ENCODE measurements at regions not wholly inside any gene's neighbourhood (a gene's known extent, or its start where the extent isn't known, plus 50 kb on each side); places are given as distances from the start of the nearest gene placed in this dataset.
"Not testable (repeated sequence)": the region's sequence is repeated elsewhere in the genome, so short reads cannot be mapped to it uniquely, and the experiment has no call there.

DNA sequence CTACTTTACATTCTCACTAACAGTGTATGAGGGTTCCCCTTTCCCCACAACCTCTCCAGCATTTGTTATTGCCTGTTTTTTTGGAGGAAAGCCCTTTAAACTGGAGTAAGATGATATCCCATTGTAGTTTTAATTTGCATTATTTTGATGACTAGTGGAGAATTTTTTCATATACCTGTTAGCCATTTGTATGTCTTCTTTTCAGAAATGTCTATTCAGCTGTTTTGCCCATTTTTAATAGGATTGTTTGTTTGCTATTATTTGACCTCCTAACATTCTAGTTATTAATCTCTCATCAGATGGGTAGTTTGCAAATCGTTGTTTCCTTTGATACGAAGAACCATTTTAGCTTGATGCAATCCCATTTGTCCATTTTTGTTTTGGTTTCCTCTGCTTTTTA is 165.0 kb downstream of the GLUL start:
- H3K36me3 ChIP-seq (ENCODE audit: control insufficient read depth in 4 of 4, insufficient read depth in 4 of 4, low read length in 4 of 4) = no peaks in the 10 kb centered on the region
- H3K27ac ChIP-seq (ENCODE audit: low read depth in 1 of 2, low read length in 1 of 2) = no peak overlapping the region
- H3K9me3 ChIP-seq (ENCODE audit: control insufficient read depth in 4 of 4, insufficient read depth in 3 of 4, low read length in 3 of 4) = no peaks in the 10 kb centered on the region
- TF ChIP-seq, protein P1, sequence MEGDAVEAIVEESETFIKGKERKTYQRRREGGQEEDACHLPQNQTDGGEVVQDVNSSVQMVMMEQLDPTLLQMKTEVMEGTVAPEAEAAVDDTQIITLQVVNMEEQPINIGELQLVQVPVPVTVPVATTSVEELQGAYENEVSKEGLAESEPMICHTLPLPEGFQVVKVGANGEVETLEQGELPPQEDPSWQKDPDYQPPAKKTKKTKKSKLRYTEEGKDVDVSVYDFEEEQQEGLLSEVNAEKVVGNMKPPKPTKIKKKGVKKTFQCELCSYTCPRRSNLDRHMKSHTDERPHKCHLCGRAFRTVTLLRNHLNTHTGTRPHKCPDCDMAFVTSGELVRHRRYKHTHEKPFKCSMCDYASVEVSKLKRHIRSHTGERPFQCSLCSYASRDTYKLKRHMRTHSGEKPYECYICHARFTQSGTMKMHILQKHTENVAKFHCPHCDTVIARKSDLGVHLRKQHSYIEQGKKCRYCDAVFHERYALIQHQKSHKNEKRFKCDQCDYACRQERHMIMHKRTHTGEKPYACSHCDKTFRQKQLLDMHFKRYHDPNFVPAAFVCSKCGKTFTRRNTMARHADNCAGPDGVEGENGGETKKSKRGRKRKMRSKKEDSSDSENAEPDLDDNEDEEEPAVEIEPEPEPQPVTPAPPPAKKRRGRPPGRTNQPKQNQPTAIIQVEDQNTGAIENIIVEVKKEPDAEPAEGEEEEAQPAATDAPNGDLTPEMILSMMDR (IDR thresholded peaks at IDR 0.05; ENCODE audit: control extremely low read depth, extremely low read depth) = no peak
- ATAC-seq (ENCODE audit: insufficient read depth, low FRiP score) = no peak
- H3K27me3 ChIP-seq (ENCODE audit: control insufficient read depth in 3 of 3, insufficient read depth in 3 of 3, low read length in 2 of 3) = no peaks in the 10 kb centered on the region
- no peak overlapping the region for H3K9ac ChIP-seq (ENCODE audit: insufficient read depth in 1 of 2, low read length in 2 of 2)
- H3K4me1 ChIP-seq (ENCODE audit: control insufficient read depth in 5 of 5, insufficient read depth in 5 of 5, low read length in 5 of 5) = peaks cover 0 to 14% (median 0%) of the 10 kb centered on the region in 5 donors
- 85 to 93% methylated on average over 2 of the region's 2 CpGs for WGBS, 2 donors
- DNase-seq = no peak
- H3K4me3 ChIP-seq = no peak overlapping the region

DNA sequence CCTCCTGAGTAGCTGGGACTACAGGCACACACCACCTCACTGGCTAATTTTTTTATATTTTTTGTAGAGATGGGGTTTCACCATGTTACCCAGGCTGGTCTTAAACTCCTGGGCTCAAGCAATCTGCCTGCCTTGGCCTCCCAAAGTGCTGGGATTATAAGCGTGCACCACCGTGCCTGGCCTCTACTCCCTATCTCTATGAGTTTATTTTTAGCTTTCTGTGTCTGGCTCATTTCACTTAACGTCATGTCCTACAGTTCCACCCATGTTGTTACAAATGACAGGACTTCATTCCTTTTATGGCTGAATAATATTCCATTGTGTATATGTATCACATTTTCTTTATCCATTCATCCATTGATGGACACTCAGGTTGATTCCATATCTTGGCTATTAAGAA is 164.2 kb upstream of the ZNF648 start:
- not testable (repeated sequence) for ATAC-seq (ENCODE audit: insufficient read depth, low FRiP score)
- peaks cover 0 to 14% (median 0%) of the 10 kb centered on the region in 5 donors for H3K4me1 ChIP-seq (ENCODE audit: control insufficient read depth in 5 of 5, insufficient read depth in 5 of 5, low read length in 5 of 5)

DNA sequence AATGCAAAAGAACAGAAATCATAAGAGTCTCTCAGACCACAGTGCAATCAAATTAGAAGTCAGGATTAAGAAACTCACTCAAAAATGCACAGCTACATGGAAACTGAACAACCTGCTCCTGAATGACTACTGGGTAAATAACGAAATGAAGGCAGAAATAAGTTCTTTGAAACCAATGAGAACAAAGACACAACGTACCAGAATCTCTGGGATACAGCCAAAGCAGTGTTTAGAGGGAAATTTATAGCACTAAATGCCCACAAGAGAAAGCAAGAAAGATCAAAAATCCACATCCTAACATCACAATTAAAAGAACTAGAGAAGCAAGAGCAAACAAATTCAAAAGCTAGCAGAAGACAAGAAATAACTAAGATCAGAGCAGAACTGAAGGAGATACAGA is 160.5 kb upstream of the ZNF648 start:
- H3K4me3 ChIP-seq; H3K4me1 ChIP-seq (ENCODE audit: control insufficient read depth in 5 of 5, insufficient read depth in 5 of 5, low read length in 5 of 5); H3K27me3 ChIP-seq (ENCODE audit: control insufficient read depth in 3 of 3, insufficient read depth in 3 of 3, low read length in 2 of 3); ATAC-seq (ENCODE audit: insufficient read depth, low FRiP score); H3K9me3 ChIP-seq (ENCODE audit: control insufficient read depth in 4 of 4, insufficient read depth in 3 of 4, low read length in 3 of 4); DNase-seq; H3K27ac ChIP-seq (ENCODE audit: low read depth in 1 of 2, low read length in 1 of 2); H3K9ac ChIP-seq (ENCODE audit: insufficient read depth in 1 of 2, low read length in 2 of 2); H3K36me3 ChIP-seq (ENCODE audit: control insufficient read depth in 4 of 4, insufficient read depth in 4 of 4, low read length in 4 of 4): not testable (repeated sequence)
- 79 to 81% methylated on average over 2 of the region's 2 CpGs for WGBS, 2 donors

More for the DNA sequence above, 164.2 kb upstream of the ZNF648 start:
- DNase-seq; H3K36me3 ChIP-seq (ENCODE audit: control insufficient read depth in 4 of 4, insufficient read depth in 4 of 4, low read length in 4 of 4); H3K27ac ChIP-seq (ENCODE audit: low read depth in 1 of 2, low read length in 1 of 2); H3K4me3 ChIP-seq; H3K9ac ChIP-seq (ENCODE audit: insufficient read depth in 1 of 2, low read length in 2 of 2); H3K9me3 ChIP-seq (ENCODE audit: control insufficient read depth in 4 of 4, insufficient read depth in 3 of 4, low read length in 3 of 4); H3K27me3 ChIP-seq (ENCODE audit: control insufficient read depth in 3 of 3, insufficient read depth in 3 of 3, low read length in 2 of 3): not testable (repeated sequence)
- 83 to 89% methylated on average over 3 of the region's 3 CpGs for WGBS, 2 donors

DNA sequence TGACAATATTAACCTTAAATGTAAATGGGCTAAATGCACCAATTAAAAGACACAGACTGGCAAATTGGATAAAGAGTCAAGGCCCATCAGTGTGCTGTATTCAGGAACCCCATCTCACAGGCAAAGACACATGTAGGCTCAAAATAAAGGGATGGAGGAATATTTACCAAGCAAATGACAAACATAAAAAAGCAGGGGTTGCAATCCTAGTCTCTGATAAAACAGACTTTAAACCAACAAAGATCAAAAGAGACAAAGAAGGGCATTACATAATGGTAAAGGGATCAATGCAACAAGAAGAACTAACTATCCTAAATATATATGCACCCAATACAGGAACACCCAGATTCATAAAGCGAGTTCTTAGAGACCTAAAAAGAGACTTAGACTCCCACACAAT is 159.9 kb upstream of the ZNF648 start:
- not testable (repeated sequence) for H3K9me3 ChIP-seq (ENCODE audit: control insufficient read depth in 4 of 4, insufficient read depth in 3 of 4, low read length in 3 of 4); H3K36me3 ChIP-seq (ENCODE audit: control insufficient read depth in 4 of 4, insufficient read depth in 4 of 4, low read length in 4 of 4); DNase-seq; H3K27me3 ChIP-seq (ENCODE audit: control insufficient read depth in 3 of 3, insufficient read depth in 3 of 3, low read length in 2 of 3); H3K27ac ChIP-seq (ENCODE audit: low read depth in 1 of 2, low read length in 1 of 2); H3K4me3 ChIP-seq; H3K4me1 ChIP-seq (ENCODE audit: control insufficient read depth in 5 of 5, insufficient read depth in 5 of 5, low read length in 5 of 5); H3K9ac ChIP-seq (ENCODE audit: insufficient read depth in 1 of 2, low read length in 2 of 2); ATAC-seq (ENCODE audit: insufficient read depth, low FRiP score)
- 89 to 95% methylated on average over 1 of the region's 1 CpG for WGBS, 2 donors

DNA sequence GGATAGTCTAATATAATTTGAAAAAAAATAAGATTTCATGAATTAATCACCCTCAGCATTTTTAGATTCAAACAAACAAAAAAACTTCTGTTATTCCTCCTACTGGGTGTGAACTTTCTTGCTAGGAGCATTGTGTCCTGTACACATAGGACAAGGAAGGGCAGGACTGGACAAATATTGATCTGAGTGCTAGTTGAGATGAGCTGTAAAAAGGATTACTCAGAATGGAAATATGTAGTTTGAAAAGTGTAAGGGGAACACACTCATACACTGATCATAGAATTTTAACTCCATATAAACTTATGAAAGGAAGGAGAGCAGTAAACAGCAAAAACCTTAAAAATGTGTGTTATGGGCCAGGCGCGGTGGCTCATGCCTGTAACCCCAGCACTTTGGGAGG is 156.5 kb upstream of the ZNF648 start:
- ATAC-seq (ENCODE audit: insufficient read depth, low FRiP score) = no peak
- Histone ChIP-seq H3K27me3 (ENCODE audit: control insufficient read depth in 3 of 3, insufficient read depth in 3 of 3, low read length in 2 of 3) (no peaks in the 10 kb centered on the region), H3K4me3 (no peak overlapping the region), H3K27ac (ENCODE audit: low read depth in 1 of 2, low read length in 1 of 2) (no peak overlapping the region), H3K9me3 (ENCODE audit: control insufficient read depth in 4 of 4, insufficient read depth in 3 of 4, low read length in 3 of 4) (no peaks in the 10 kb centered on the region), H3K9ac (ENCODE audit: insufficient read depth in 1 of 2, low read length in 2 of 2) (no peak overlapping the region), H3K36me3 (ENCODE audit: control insufficient read depth in 4 of 4, insufficient read depth in 4 of 4, low read length in 4 of 4) (no peaks in the 10 kb centered on the region), H3K4me1 (ENCODE audit: control insufficient read depth in 5 of 5, insufficient read depth in 5 of 5, low read length in 5 of 5) (no peaks in the 10 kb centered on the region)
- no peak for DNase-seq
- WGBS, 2 donors = 98% methylated on average over 2 of the region's 2 CpGs
- TF ChIP-seq, protein P1 (IDR thresholded peaks at IDR 0.05; ENCODE audit: control extremely low read depth, extremely low read depth) = no peak

Measured in lung (tissue), 11 donors.